GM23338 (cell line): ENCODE measurements at regions not wholly inside any gene's neighbourhood (a gene's known extent, or its start where the extent isn't known, plus 50 kb on each side); places are given as distances from the start of the nearest gene placed in this dataset.

Experiments used
- EZH2 ChIP-seq: fragments of 200-600 bp; sonication (generic); IDR thresholded peaks from one replicate; pipeline ENCODE4 v1.8.0; 2017; ENCODE audit warnings: antibody characterized with exemption, mild to moderate bottlenecking, low read depth; ENCODE audit not compliant: unreplicated experiment
- NANOG ChIP-seq: IDR thresholded peaks from 2 replicates; pipeline ENCODE4 v1.6.1; 2016; ENCODE audit warnings: antibody characterized with exemption, borderline replicate concordance
- POLR2AphosphoS5 ChIP-seq: IDR thresholded peaks from 2 replicates; pipeline ENCODE4 v1.6.1; 2016; ENCODE audit warnings: antibody characterized with exemption, low read depth
- STAT1 ChIP-seq: IDR thresholded peaks from one replicate; pipeline ENCODE4 v1.6.1; 2016; ENCODE audit warnings: antibody characterized with exemption; ENCODE audit not compliant: unreplicated experiment
- TF ChIP-seq, protein P1 (sequence below), 2 experiments: fragments of 200-600 bp in 1 of 2; sonication (generic) in 1 of 2; conservative IDR thresholded peaks; 2 replicates each; pipeline versions ENCODE4 v1.5.1 to v1.6.1; 2016 to 2017; ENCODE audit warnings: antibody characterized with exemption in 2 of 2, low read depth in 2 of 2, mild to moderate bottlenecking in 2 of 2, moderate library complexity in 1 of 2

DNA sequence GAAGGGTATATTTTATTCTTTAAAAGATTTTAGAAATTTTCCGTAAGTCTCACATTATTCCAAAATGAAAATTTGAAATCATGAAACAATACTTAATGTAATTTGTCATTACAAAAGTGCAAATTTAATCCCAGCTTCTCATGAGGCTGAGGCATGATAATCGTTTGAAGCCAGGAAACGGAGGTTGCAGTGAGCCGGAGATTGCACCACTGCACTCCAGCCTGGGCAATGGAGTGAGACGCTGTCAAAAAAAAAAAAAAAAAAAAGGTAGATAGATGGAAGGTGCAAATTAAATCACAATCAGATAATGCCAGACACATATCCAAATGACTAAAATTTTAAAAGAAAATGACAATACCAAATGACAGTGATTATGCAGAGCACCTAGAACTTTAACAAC, 644.2 kb downstream of the FAM181B start:
- TF ChIP-seq POLR2AphosphoS5 (no peak), STAT1 (no peak), EZH2 (no peak), NANOG (no peak)
- TF ChIP-seq, protein P1, sequence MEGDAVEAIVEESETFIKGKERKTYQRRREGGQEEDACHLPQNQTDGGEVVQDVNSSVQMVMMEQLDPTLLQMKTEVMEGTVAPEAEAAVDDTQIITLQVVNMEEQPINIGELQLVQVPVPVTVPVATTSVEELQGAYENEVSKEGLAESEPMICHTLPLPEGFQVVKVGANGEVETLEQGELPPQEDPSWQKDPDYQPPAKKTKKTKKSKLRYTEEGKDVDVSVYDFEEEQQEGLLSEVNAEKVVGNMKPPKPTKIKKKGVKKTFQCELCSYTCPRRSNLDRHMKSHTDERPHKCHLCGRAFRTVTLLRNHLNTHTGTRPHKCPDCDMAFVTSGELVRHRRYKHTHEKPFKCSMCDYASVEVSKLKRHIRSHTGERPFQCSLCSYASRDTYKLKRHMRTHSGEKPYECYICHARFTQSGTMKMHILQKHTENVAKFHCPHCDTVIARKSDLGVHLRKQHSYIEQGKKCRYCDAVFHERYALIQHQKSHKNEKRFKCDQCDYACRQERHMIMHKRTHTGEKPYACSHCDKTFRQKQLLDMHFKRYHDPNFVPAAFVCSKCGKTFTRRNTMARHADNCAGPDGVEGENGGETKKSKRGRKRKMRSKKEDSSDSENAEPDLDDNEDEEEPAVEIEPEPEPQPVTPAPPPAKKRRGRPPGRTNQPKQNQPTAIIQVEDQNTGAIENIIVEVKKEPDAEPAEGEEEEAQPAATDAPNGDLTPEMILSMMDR (conservative IDR thresholded peaks at IDR 0.05; ENCODE audit: low read depth in 2 of 2) = no peak
